Loucy (cell line): ENCODE measurements at regions not wholly inside any gene's neighbourhood (a gene's known extent, or its start where the extent isn't known, plus 50 kb on each side); places are given as distances from the start of the nearest gene placed in this dataset.

Source experiments
- CTCF ChIP-seq: fragments of 200-600 bp; sonication (generic); conservative IDR thresholded peaks from 2 replicates; pipeline ENCODE4 v1.5.1; 2014; ENCODE audit warnings: mild to moderate bottlenecking, antibody characterized with exemption, low read length
- EZH2phosphoT487 ChIP-seq: fragments of 200-600 bp; IDR thresholded peaks from 2 replicates; pipeline ENCODE4 v1.6.1; 2018; ENCODE audit warnings: antibody characterized with exemption, mild to moderate bottlenecking, moderate library complexity, borderline replicate concordance

- TF ChIP-seq CTCF = no peak
- TF ChIP-seq EZH2phosphoT487 = no peak
Measured at GRCh38 chr10:80741278-80741677, 203.6 kb downstream of the SH2D4B start.
